ENCODE measurements at regions not wholly inside any gene's neighbourhood (a gene's known extent, or its start where the extent isn't known, plus 50 kb on each side); places are given as distances from the start of the nearest gene placed in this dataset.
"Not testable (repeated sequence)": the region's sequence is repeated elsewhere in the genome, so short reads cannot be mapped to it uniquely, and the experiment has no call there.

GRCh38 chr11:134845474-134846327 lies 433.7 kb upstream of the B3GAT1 start:
- no peak for DNase-seq (ENCODE audit: low read depth)

- DNase-seq (ENCODE audit: low read depth), result no peak
Observed at GRCh38 chr11:134844838-134845237, 432.8 kb upstream of the B3GAT1 start.

- DNase-seq (ENCODE audit: low read depth), result no peak
Observed at GRCh38 chr11:134843735-134844134, 431.7 kb upstream of the B3GAT1 start.

GRCh38 chr11:134843020-134843419 lies 431.0 kb upstream of the B3GAT1 start:
- no peak for DNase-seq (ENCODE audit: low read depth)

- DNase-seq (ENCODE audit: low read depth), result no peak
Observed at GRCh38 chr11:134841972-134842371, 429.9 kb upstream of the B3GAT1 start.

- no peak for DNase-seq (ENCODE audit: low read depth)
Observed at GRCh38 chr11:134841411-134841810, 429.4 kb upstream of the B3GAT1 start.

GRCh38 chr11:134840945-134841344 lies 428.9 kb upstream of the B3GAT1 start:
- no peak for DNase-seq (ENCODE audit: low read depth)

- not testable (repeated sequence) for DNase-seq (ENCODE audit: low read depth)
Observed at GRCh38 chr11:134840165-134840564, 428.1 kb upstream of the B3GAT1 start.

- no peak for DNase-seq (ENCODE audit: low read depth)
Observed at GRCh38 chr11:134838708-134839107, 426.7 kb upstream of the B3GAT1 start.

GRCh38 chr11:134837887-134838232 lies 425.8 kb upstream of the B3GAT1 start:
- no peak for DNase-seq (ENCODE audit: low read depth)

GRCh38 chr11:134837166-134837886 lies 425.3 kb upstream of the B3GAT1 start:
- DNase-seq (ENCODE audit: low read depth), result no peak

GRCh38 chr11:134836561-134836960 lies 424.5 kb upstream of the B3GAT1 start:
- no peak for DNase-seq (ENCODE audit: low read depth)

- no peak for DNase-seq (ENCODE audit: low read depth)
Observed at GRCh38 chr11:134835561-134835960, 423.5 kb upstream of the B3GAT1 start.

- DNase-seq (ENCODE audit: low read depth), result no peak
Observed at GRCh38 chr11:134830312-134830711, 418.3 kb upstream of the B3GAT1 start.

- no peak for DNase-seq (ENCODE audit: low read depth)
Observed at GRCh38 chr11:134823970-134824369, 411.9 kb upstream of the B3GAT1 start.

GRCh38 chr11:134822897-134823296 lies 410.9 kb upstream of the B3GAT1 start:
- no peak for DNase-seq (ENCODE audit: low read depth)

- peak; percentile 40 for DNase-seq (ENCODE audit: low read depth)
Observed at GRCh38 chr11:134821422-134821821, 409.4 kb upstream of the B3GAT1 start.

- peak; percentile 66 for DNase-seq (ENCODE audit: low read depth)
Observed at GRCh38 chr11:134819041-134819440, 407.0 kb upstream of the B3GAT1 start.

- DNase-seq (ENCODE audit: low read depth), result peak; percentile 92
Observed at GRCh38 chr11:134818516-134818915, 406.5 kb upstream of the B3GAT1 start.

- peak; percentile 81 for DNase-seq (ENCODE audit: low read depth)
Observed at GRCh38 chr11:134815404-134815803, 403.4 kb upstream of the B3GAT1 start.

- no peak for DNase-seq (ENCODE audit: low read depth)
Observed at GRCh38 chr11:134807997-134808396, 396.0 kb upstream of the B3GAT1 start.

- DNase-seq (ENCODE audit: low read depth), result no peak
Observed at GRCh38 chr11:134802598-134802997, 390.6 kb upstream of the B3GAT1 start.

GRCh38 chr11:134802116-134802515 lies 390.1 kb upstream of the B3GAT1 start:
- no peak for DNase-seq (ENCODE audit: low read depth)

All from M059J (cell line).